DMS53 (cell line): ENCODE measurements at regions not wholly inside any gene's neighbourhood (a gene's known extent, or its start where the extent isn't known, plus 50 kb on each side); places are given as distances from the start of the nearest gene placed in this dataset.

Experiments used
- DNase-seq: peaks from one replicate; lab custom pipeline; 2025; lab: John Stamatoyannopoulos, UW

GRCh38 chr1:200252531-200252930, 157.3 kb downstream of the ZNF281 start:
- no peak for DNase-seq

DNA sequence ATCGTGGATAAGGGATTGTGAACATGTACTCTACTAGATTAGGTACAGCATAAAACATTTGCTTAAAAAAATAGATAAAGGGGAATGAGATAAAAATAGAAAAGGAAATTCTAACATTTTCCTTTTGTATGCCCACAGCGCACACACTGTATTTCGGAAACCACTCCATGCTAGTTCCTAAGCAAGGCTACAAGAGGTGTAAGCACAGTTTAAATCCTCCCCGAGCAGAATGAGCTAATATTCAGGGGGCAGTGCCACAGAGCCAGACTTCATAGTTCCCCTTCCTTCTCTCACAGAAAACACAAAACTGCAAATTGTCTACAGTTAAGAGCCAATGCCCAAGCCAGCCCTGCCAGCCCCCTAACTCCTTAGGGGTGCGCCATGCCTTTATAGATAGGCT, 159.4 kb downstream of the ZNF281 start:
- no peak for DNase-seq

DNA sequence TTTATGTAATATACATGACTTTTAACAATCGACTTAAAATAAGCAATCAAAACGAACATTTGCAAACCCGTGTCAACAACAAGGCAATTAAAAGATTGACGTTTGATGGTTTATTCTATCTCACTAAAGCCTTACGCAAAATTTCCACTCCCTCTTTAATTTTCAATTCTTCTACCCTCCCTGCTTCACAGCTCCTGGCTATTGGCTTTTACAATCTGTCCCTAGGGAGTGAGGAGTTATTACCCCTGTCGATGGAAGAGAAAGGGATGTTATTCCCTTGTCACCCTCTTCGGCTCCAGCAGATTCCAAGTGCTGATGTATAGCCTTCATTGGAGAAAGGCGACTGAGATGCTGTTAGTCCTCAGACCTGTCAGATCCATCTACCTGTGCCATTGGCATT, 161.3 kb downstream of the ZNF281 start:
- no peak for DNase-seq

- DNase-seq, result no peak
These were observed 162.3 kb downstream of the ZNF281 start for GRCh38 chr1:200247518-200247917.

DNA sequence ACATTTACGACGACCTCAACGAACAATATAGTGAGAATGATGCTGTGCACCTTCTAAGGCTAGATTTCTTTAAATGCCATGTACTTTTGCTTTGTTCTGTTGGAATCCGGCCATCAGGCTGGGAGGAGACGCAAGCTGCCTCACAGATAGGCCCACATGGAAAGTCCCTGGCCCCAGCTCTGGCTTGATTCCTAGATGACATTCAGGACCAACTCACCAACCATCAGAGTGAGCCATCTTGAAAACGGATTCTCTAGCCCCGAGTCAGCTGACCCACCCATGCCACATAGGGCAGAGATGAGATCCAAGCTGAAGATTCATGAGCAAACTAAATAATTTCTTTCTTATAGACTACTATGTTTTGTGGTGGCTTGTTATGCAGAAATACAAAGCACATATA, 164.4 kb downstream of the ZNF281 start:
- no peak for DNase-seq

DNA sequence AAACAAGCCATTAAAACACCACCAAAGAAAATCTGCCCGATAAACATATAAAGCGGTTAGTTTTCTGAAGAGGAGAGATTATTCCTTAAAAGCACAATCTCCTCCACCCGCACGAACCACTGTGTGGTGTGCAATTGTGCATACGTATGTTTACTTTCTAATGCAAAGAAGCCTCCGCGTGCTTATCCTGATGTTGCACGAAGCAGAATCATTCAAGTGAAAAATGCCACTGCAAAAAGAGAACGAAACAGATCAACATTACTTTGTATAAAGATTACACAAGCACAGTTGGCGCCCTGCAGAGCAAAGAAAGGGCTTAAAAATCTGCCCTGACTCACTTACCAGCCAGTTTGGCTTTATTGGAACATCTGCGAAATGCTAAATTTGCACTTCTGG, 166.8 kb downstream of the ZNF281 start:
- DNase-seq, result peak; percentile 61

- DNase-seq, result peak; percentile 61
These were observed 167.5 kb downstream of the ZNF281 start for GRCh38 chr1:200242110-200243041.

GRCh38 chr1:200240656-200241055, 169.2 kb downstream of the ZNF281 start:
- DNase-seq, result no peak

DNA sequence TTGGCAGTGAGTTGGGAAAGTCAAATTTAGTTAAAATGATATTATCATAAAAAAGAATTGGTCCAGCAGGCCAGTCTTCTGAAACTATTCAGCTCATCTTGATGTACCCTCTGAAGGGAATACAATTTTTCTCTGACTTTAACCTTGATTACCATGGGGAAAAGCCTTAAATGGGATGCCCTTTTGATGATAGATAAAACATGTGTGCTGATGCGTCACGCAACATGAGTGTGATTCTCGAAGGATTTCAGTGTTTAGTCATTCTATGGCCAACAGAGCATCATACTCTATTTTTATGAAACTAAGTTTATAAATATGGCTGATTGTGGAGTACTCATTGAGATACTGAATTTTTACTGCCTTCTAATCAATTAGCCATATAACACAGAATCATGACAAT, 171.5 kb downstream of the ZNF281 start:
- DNase-seq, result no peak

DNA sequence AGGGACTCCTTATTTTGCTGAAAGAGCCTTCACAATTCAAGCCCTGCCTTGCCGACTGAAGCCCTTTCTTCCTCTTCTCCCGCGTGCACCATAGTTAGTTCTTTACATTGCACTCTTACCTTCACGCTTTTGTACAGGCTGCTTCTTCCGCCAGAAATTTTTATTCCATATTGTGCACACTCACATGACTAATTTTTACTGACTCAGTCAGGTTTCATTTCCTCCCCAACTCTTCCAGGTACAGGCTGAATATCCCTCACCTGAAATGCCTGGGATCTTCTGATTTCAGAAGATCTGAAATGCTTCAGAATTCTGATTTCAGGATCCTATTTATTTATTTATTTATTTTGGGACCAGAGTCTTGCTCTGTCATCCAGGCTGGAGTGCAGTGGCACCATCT, 172.8 kb downstream of the ZNF281 start:
- DNase-seq, result no peak

DNA sequence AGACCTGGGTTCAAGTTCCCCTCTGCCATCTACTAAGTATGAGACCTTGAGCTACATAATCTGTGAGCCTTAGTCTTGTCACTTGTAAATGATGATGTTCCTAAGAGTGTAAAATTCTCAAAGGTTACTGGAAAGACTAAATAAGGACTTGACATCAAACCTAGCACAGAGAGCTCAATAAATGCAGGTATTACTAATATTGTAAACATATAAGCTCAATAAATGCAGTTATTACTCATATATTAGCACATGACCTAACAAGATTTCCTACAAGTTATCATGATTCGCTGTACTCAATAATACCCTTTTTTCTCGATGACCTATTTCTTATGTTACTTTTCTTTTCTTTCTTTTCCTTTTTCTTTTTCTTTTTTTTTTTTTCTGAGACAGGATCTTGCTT, 174.9 kb downstream of the ZNF281 start:
- no peak for DNase-seq

DNA sequence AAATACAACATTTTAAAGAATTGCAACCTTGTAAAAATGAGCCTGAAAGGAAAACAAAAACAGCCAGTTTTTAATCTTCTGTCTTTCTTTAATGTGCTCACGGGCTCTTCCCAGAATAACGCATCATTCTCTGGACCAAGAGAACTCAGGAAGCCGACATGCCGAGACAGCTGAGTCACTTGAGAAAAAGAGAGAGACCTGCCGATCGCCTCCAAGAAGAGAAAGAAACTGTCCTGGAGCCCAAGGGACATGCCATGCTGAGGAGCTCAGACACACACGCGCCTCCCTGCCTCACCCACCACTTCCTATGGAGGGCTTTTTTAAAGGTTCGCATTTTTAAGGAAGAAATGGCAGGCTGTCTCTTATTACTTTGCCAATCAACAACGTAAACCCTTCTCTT, 176.4 kb downstream of the ZNF281 start:
- DNase-seq, result no peak

GRCh38 chr1:200231787-200232231, 178.0 kb downstream of the ZNF281 start:
- DNase-seq, result no peak

DNA sequence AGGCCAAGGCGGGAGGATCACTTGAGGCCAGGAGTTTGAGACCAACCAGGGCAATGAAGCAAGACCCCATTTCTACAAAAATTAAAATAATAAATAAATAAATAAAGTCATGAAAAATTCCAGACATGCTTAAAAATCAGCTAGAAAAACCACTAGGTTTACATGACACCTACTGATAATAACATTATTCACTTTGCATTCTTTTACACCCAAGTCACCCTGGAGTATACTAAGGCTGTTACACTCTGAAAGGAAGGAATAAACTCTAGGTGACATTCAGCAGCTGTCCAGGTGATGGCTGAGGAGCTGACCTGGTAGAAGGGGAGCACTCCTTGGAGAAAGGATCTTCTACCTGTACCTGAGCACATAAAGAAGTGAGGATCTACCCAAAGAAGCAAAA, 179.2 kb downstream of the ZNF281 start:
- DNase-seq, result no peak

DNA sequence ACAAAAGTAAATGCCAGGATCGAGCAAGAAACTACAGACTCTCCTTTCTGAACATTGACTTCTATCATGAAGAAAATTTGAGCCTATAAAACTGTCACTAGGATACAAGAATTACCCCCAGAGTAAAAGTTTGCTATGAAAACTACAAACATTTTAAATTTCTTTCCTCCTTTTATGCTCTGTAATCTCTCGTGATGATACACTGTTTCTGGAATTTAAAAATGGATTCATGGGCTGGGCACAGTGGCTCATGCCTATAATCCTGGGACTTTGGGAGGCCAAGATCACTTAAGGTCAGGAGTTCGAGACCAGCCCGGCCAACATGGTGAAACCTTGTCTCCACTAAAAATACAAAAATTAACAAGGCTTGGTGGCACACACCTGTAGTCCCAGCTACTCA, 181.3 kb downstream of the ZNF281 start:
- DNase-seq, result no peak

GRCh38 chr1:200228081-200228480, 181.8 kb downstream of the ZNF281 start:
- DNase-seq, result no peak
